ENCODE measurements at regions not wholly inside any gene's neighbourhood (a gene's known extent, or its start where the extent isn't known, plus 50 kb on each side); places are given as distances from the start of the nearest gene placed in this dataset.

DNA sequence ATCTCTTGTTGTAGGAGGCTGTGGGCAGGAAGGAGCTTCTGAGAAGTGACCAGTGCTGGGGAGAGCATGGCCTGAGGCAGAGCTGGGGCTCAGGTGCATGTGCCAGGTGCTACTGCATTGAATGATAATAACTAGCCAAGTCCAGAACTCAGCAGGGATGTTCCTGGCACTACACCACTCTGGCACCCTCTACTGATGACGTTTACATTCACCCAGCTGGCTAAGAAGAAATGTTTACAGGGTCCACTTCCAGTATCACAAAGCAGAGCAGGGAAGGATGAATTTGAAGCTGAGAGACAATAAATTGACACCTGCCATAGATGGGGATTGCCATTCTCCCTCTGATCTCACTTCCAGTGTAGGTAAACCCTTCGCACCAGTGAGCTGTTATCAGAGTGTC lies 411.8 kb downstream of the SETD4 start:
- no peak for DNase-seq (ENCODE audit: low read depth)
- no peak overlapping the region for H3K4me3 ChIP-seq (ENCODE audit: low read depth, low read length)
- TF ChIP-seq, protein P1, sequence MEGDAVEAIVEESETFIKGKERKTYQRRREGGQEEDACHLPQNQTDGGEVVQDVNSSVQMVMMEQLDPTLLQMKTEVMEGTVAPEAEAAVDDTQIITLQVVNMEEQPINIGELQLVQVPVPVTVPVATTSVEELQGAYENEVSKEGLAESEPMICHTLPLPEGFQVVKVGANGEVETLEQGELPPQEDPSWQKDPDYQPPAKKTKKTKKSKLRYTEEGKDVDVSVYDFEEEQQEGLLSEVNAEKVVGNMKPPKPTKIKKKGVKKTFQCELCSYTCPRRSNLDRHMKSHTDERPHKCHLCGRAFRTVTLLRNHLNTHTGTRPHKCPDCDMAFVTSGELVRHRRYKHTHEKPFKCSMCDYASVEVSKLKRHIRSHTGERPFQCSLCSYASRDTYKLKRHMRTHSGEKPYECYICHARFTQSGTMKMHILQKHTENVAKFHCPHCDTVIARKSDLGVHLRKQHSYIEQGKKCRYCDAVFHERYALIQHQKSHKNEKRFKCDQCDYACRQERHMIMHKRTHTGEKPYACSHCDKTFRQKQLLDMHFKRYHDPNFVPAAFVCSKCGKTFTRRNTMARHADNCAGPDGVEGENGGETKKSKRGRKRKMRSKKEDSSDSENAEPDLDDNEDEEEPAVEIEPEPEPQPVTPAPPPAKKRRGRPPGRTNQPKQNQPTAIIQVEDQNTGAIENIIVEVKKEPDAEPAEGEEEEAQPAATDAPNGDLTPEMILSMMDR (IDR thresholded peaks at IDR 0.05; ENCODE audit: insufficient read depth, low read depth, low read length) = no peak

DNA sequence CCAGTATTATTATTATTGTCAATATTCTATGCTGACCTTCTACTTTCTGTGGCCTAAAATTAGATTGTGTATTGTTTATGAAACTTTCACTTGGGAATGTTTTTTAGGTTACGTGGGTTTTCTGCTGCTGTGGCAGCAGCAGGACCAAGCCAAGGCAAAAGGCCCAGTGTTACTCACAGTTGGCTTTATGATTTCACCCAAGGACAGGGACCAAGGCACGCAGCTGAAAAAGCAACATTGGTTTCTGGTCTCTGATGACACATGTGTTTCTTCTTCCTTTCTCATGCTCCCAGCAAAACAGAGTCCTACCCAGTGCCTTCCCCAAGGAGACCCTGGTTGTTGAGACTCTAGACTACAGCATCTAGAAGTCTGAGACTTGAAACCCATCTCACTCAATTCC lies 413.7 kb downstream of the SETD4 start:
- no peak overlapping the region for H3K4me3 ChIP-seq (ENCODE audit: low read depth, low read length)
- DNase-seq (ENCODE audit: low read depth) = no peak
- TF ChIP-seq, protein P1 (IDR thresholded peaks at IDR 0.05; ENCODE audit: insufficient read depth, low read depth, low read length) = no peak

DNA sequence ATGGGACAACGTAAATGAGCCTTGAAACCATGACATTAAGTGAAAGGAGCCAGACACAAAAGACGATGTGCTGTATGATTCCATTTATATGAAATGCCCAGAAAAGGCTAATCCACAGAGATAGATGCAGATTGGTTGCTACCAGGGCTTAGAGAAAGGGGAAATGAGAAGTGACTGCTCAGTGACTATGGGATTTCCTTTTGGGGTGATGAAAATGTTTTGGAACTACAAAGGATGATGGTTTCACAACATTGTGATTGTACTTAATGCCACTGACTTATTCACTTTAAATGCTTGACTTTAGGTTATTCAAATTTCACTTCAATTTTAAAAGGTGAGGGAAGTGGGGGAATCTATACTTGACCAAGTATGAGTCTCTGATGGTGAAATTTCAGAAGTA lies 414.3 kb downstream of the SETD4 start:
- H3K4me3 ChIP-seq (ENCODE audit: low read depth, low read length) = no peak overlapping the region
- no peak for DNase-seq (ENCODE audit: low read depth)
- TF ChIP-seq, protein P1 (IDR thresholded peaks at IDR 0.05; ENCODE audit: insufficient read depth, low read depth, low read length) = no peak

DNA sequence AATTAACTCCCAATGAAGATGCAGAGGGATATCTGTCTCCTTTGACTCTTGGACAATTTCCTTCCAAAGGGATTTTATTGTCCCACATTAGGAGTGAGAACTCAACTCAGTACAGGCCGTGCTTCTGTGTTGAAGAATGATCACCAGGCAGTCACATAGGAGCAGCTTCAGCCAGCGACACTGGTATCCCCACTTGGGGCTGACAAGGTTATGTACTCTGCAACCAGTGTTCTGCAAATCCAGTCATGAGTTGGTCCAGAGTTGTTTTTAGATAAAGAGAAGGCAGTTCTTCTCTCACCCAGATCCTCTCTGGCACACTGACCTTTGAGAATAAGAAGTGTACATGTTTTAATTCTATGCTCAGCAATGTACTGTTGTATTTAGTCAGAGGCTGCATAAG lies 415.8 kb downstream of the SETD4 start:
- no peak for DNase-seq (ENCODE audit: low read depth)
- TF ChIP-seq, protein P1 (IDR thresholded peaks at IDR 0.05; ENCODE audit: insufficient read depth, low read depth, low read length) = no peak
- H3K4me3 ChIP-seq (ENCODE audit: low read depth, low read length) = no peak overlapping the region

DNA sequence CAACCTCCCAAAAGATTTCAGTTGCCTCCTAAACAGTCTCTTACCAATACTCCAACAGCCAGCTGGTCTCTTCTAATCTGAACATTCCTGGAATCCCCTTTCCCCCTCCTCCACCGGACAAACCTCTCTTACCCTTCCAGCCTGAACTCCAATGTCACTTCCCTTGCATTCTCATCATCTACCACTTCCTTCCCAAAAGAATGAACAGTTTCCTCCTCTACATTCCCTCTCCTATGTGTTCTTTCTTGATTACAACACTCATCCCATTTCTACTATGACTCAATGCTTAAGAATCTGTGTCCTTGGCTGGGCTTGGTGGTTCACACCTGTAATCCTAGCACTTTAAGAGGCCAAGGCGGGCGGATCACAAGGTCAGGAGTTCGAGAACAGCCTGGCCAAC lies 417.1 kb downstream of the SETD4 start:
- DNase-seq (ENCODE audit: low read depth) = no peak
- no peak overlapping the region for H3K4me3 ChIP-seq (ENCODE audit: low read depth, low read length)
- TF ChIP-seq, protein P1 (IDR thresholded peaks at IDR 0.05; ENCODE audit: insufficient read depth, low read depth, low read length) = no peak

DNA sequence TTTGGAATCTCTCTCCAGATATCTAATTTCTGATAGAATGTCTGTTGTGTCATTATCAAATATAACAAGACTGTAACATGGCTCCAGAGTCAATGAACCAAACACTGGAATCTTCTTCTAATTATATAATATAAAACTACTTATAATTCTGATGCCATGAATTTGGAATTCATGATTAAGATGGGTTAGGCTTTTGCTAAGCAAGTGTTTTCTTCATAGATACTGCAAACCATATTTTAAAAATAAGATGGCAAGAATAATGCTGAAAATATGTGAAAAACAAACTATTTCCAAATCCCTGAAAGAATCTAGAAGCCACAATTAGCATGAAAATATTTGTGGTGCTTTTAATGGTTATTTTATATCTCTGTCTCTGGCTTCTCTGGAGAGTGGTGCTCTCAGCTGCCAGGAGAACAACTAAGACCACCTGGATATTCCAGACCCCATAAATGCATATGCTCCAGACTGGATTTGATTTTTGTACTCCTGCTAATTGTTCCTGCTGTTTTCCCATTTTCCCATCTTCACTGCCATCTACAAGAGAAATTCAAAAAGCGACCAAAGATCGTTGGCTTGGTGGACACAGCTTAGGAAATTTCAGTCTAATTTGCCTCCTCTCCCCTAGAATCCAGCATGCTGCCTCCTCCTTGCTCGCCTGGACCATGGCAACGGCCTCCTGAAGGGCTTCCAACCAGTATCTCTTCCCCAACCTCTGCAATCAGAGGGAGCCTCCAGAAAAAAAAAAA lies 418.9 kb downstream of the SETD4 start:
- no peak overlapping the region for H3K4me3 ChIP-seq (ENCODE audit: low read depth, low read length)
- DNase-seq (ENCODE audit: low read depth) = peak; percentile 24
- TF ChIP-seq, protein P1 (IDR thresholded peaks at IDR 0.05; ENCODE audit: insufficient read depth, low read depth, low read length) = no peak

DNA sequence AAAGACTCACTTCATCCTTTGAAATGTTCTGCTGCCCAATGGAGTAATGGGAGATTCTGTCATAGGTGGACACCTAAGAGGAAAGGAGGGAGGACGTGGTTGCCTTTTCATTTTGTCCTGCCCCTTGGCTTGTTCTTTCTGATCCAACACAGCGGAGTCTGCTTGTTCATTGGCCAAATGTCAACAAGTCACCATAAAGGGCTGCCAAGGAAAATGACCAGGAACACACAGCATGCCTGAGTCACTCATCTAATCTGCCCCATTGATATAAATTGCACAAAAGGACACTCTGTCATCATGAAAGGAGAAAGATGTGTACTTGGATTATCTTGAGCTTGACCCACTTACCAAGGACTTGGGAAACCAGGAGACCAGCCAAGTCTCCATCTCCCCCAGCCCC lies 422.9 kb downstream of the SETD4 start:
- TF ChIP-seq, protein P1 (IDR thresholded peaks at IDR 0.05; ENCODE audit: insufficient read depth, low read depth, low read length) = no peak
- DNase-seq (ENCODE audit: low read depth) = no peak
- no peak overlapping the region for H3K4me3 ChIP-seq (ENCODE audit: low read depth, low read length)

Measured in fibroblast of villous mesenchyme (primary cell).